Lower leg skin (tissue), 3 donors: ENCODE measurements at regions not wholly inside any gene's neighbourhood (a gene's known extent, or its start where the extent isn't known, plus 50 kb on each side); places are given as distances from the start of the nearest gene placed in this dataset.

Source experiments
- CTCF ChIP-seq, 3 donors: fragments of 450-650 bp; IDR thresholded peaks; one replicate each; pipeline ENCODE4 v1.5.1; 2016; ENCODE audit warnings: antibody characterized with exemption in 3 of 3, mild to moderate bottlenecking in 3 of 3, moderate library complexity in 2 of 3
- POLR2A ChIP-seq, 2 donors: fragments of 450-650 bp; IDR thresholded peaks; one replicate each; pipeline ENCODE4 v1.6.1; 2016 to 2017; ENCODE audit warnings: antibody characterized with exemption in 2 of 2, mild to moderate bottlenecking in 1 of 2, moderate library complexity in 1 of 2

GRCh38 chr6:51203504-51203903, 384.8 kb downstream of the TFAP2B start:
- TF ChIP-seq CTCF (IDR thresholded peaks at IDR 0.05), result no peak
- no peak for TF ChIP-seq POLR2A (IDR thresholded peaks at IDR 0.05)
